Loucy (cell line): ENCODE measurements at regions not wholly inside any gene's neighbourhood (a gene's known extent, or its start where the extent isn't known, plus 50 kb on each side); places are given as distances from the start of the nearest gene placed in this dataset.
"Not testable (repeated sequence)": the region's sequence is repeated elsewhere in the genome, so short reads cannot be mapped to it uniquely, and the experiment has no call there.

ENCODE experiments used
- H2AFZ ChIP-seq: fragments of 200-600 bp; sonication (generic); 2 replicates; pipeline ENCODE4 v1.6.0; 2016; ENCODE audit warnings: antibody characterized with exemption, mild to moderate bottlenecking, low read length, moderate library complexity
- H3F3A ChIP-seq: fragments of 200-600 bp; 2 replicates; pipeline ENCODE4 v1.6.0; 2016; ENCODE audit warnings: antibody characterized with exemption, low read depth, mild to moderate bottlenecking
- H3K27me3 ChIP-seq: fragments of 200-600 bp; sonication (generic); 2 replicates; pipeline ENCODE4 v1.6.1; 2014; ENCODE audit warnings: low read length, mild to moderate bottlenecking; ENCODE audit not compliant: insufficient read depth, poor library complexity, severe bottlenecking
- H3K36me3 ChIP-seq: fragments of 200-600 bp; sonication (generic); 2 replicates; pipeline ENCODE4 v1.6.1; 2016; ENCODE audit warnings: low read length; ENCODE audit not compliant: insufficient read depth
- H3K4me1 ChIP-seq: fragments of 200-600 bp; sonication (generic); 2 replicates; pipeline ENCODE4 v1.5.1; 2014; ENCODE audit warnings: low read length, mild to moderate bottlenecking; ENCODE audit not compliant: insufficient read depth, poor library complexity, severe bottlenecking
- H3K4me2 ChIP-seq: fragments of 200-600 bp; sonication (generic); 2 replicates; pipeline ENCODE4 v1.6.0; 2014; ENCODE audit warnings: antibody characterized with exemption, low read length, low read depth, mild to moderate bottlenecking; ENCODE audit not compliant: poor library complexity, severe bottlenecking
- H3K4me3 ChIP-seq: fragments of 200-600 bp; sonication (generic); 2 replicates; pipeline ENCODE4 v1.5.1; 2014; ENCODE audit warnings: low read length, mild to moderate bottlenecking, mixed read lengths; ENCODE audit not compliant: poor library complexity, severe bottlenecking
- H3K79me2 ChIP-seq: fragments of 200-600 bp; sonication (generic); 2 replicates; pipeline ENCODE4 v1.6.1; 2014; ENCODE audit warnings: low read length; ENCODE audit not compliant: insufficient read depth
- H3K9ac ChIP-seq: fragments of 200-600 bp; sonication (generic); 2 replicates; pipeline ENCODE4 v1.6.0; 2014; ENCODE audit warnings: mild to moderate bottlenecking, low read depth, low read length, moderate library complexity; ENCODE audit not compliant: poor library complexity, severe bottlenecking
- H3K9me2 ChIP-seq: fragments of 200-600 bp; sonication (generic); replicated peaks from 2 replicates; pipeline ENCODE4 v1.6.1; 2016; ENCODE audit warnings: low read depth, low read length, mixed read lengths
- H3K9me3 ChIP-seq: fragments of 200-600 bp; sonication (generic); 2 replicates; pipeline ENCODE4 v1.6.1; 2014; ENCODE audit warnings: mild to moderate bottlenecking, antibody characterized with exemption, low read length, low read depth; ENCODE audit not compliant: insufficient read depth
- H4K20me1 ChIP-seq: fragments of 200-600 bp; sonication (generic); 2 replicates; pipeline ENCODE4 v1.6.0; 2014; ENCODE audit warnings: antibody characterized with exemption, low read length, mild to moderate bottlenecking; ENCODE audit not compliant: insufficient read depth, poor library complexity, severe bottlenecking
- CTCF ChIP-seq: fragments of 200-600 bp; sonication (generic); conservative IDR thresholded peaks from 2 replicates; pipeline ENCODE4 v1.5.1; 2014; ENCODE audit warnings: mild to moderate bottlenecking, antibody characterized with exemption, low read length
- EZH2phosphoT487 ChIP-seq: fragments of 200-600 bp; IDR thresholded peaks from 2 replicates; pipeline ENCODE4 v1.6.1; 2018; ENCODE audit warnings: antibody characterized with exemption, mild to moderate bottlenecking, moderate library complexity, borderline replicate concordance

- Histone ChIP-seq H3K9ac (no peak overlapping the region), H4K20me1 (no peaks in the 10 kb centered on the region), H3K36me3 (no peaks in the 10 kb centered on the region), H3K4me2 (no peak overlapping the region), H3K27me3 (no peaks in the 10 kb centered on the region), H3K4me3 (no peak overlapping the region), H3K4me1 (no peaks in the 10 kb centered on the region), H3K9me2 (no peaks in the 10 kb centered on the region), H3F3A (no peaks in the 10 kb centered on the region), H3K79me2 (no peaks in the 10 kb centered on the region), H3K9me3 (no peaks in the 10 kb centered on the region), H2AFZ (no peak overlapping the region)
- TF ChIP-seq CTCF (no peak), EZH2phosphoT487 (no peak)
These were observed 79.7 kb upstream of the MARK1 start for GRCh38 chr1:220448217-220448616.

GRCh38 chr1:220444586-220444985 lies 83.3 kb upstream of the MARK1 start:
- H3K36me3 ChIP-seq, H3K4me1 ChIP-seq, H3K9ac ChIP-seq, H2AFZ ChIP-seq, H4K20me1 ChIP-seq, H3K4me2 ChIP-seq, H3K4me3 ChIP-seq, H3K27me3 ChIP-seq, H3F3A ChIP-seq, H3K9me2 ChIP-seq, H3K9me3 ChIP-seq, H3K79me2 ChIP-seq: not testable (repeated sequence)

- no peaks in the 10 kb centered on the region for H4K20me1 ChIP-seq
- H3F3A ChIP-seq = no peaks in the 10 kb centered on the region
- H3K9me2 ChIP-seq = no peaks in the 10 kb centered on the region
- no peaks in the 10 kb centered on the region for H3K4me1 ChIP-seq
- no peak overlapping the region for H3K4me2 ChIP-seq
- no peaks in the 10 kb centered on the region for H3K36me3 ChIP-seq
- no peaks in the 10 kb centered on the region for H3K79me2 ChIP-seq
- H2AFZ ChIP-seq = no peak overlapping the region
- H3K9me3 ChIP-seq = no peaks in the 10 kb centered on the region
- H3K27me3 ChIP-seq = no peaks in the 10 kb centered on the region
- H3K4me3 ChIP-seq = no peak overlapping the region
- no peak for TF ChIP-seq EZH2phosphoT487
- TF ChIP-seq CTCF = no peak
- H3K9ac ChIP-seq = no peak overlapping the region
These were observed 86.7 kb upstream of the MARK1 start for GRCh38 chr1:220441211-220441610.

- Histone ChIP-seq H2AFZ (no peak overlapping the region), H3K4me1 (no peaks in the 10 kb centered on the region), H3F3A (no peaks in the 10 kb centered on the region), H3K4me3 (no peak overlapping the region), H4K20me1 (no peaks in the 10 kb centered on the region), H3K36me3 (no peaks in the 10 kb centered on the region), H3K27me3 (no peaks in the 10 kb centered on the region), H3K9ac (no peak overlapping the region), H3K4me2 (no peak overlapping the region), H3K9me2 (no peaks in the 10 kb centered on the region), H3K9me3 (no peaks in the 10 kb centered on the region), H3K79me2 (no peaks in the 10 kb centered on the region)
- TF ChIP-seq EZH2phosphoT487 (no peak), CTCF (no peak)
These were observed 89.2 kb upstream of the MARK1 start for GRCh38 chr1:220438741-220439140.
